ENCODE measurements at regions not wholly inside any gene's neighbourhood (a gene's known extent, or its start where the extent isn't known, plus 50 kb on each side); places are given as distances from the start of the nearest gene placed in this dataset.

DNA sequence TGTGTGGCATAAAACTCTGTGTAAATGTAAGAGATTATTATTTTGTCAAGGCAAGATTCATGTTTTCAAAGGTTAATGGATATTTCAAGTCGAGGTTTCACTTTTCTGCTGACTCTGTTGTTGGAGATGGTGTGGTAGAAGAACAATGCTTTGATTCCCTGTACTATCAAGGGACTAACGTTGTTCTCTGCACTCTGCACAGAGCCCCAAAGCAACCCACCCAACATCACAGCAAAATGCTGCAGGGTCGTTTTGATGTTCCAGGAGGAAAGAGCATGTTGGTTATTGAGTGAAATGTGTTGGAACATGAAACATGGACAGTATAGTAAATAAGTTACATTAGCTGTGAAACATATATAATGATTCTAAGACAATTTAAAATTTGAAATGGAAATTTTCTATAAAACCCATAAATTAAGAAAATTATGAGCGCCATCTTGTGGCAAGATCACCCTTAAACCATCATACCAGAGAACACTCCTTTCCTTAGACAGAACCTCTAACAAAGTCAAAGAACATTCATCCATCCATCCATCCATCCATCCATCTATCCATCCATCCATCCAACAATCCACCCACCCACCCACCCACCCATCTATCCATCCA lies 164.4 kb upstream of the ZBED5 start:
- TF ChIP-seq, protein P1, sequence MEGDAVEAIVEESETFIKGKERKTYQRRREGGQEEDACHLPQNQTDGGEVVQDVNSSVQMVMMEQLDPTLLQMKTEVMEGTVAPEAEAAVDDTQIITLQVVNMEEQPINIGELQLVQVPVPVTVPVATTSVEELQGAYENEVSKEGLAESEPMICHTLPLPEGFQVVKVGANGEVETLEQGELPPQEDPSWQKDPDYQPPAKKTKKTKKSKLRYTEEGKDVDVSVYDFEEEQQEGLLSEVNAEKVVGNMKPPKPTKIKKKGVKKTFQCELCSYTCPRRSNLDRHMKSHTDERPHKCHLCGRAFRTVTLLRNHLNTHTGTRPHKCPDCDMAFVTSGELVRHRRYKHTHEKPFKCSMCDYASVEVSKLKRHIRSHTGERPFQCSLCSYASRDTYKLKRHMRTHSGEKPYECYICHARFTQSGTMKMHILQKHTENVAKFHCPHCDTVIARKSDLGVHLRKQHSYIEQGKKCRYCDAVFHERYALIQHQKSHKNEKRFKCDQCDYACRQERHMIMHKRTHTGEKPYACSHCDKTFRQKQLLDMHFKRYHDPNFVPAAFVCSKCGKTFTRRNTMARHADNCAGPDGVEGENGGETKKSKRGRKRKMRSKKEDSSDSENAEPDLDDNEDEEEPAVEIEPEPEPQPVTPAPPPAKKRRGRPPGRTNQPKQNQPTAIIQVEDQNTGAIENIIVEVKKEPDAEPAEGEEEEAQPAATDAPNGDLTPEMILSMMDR (IDR thresholded peaks at IDR 0.05; ENCODE audit: extremely low read depth in 1 of 2, insufficient read depth in 1 of 2, low read depth in 1 of 2, low read length in 2 of 2), result peak; percentile 16 to 26
- no peak for TF ChIP-seq POLR2A (IDR thresholded peaks at IDR 0.05; ENCODE audit: low read depth, low read length)
